Gastroesophageal sphincter (tissue), 4 donors: ENCODE measurements at regions not wholly inside any gene's neighbourhood (a gene's known extent, or its start where the extent isn't known, plus 50 kb on each side); places are given as distances from the start of the nearest gene placed in this dataset.

Experiments used
- ATAC-seq: fragments of 150-250 bp; one replicate; pipeline ENCODE4 v1.9.1; 2016; ENCODE audit warnings: mild to moderate bottlenecking, moderate library complexity
- H3K27ac ChIP-seq, 4 donors: fragments of 200-600 bp; sonication (generic) in 3 of 4; 1 replicate in 3 of 4; 2 replicates in 1 of 4; pipeline ENCODE4 v1.5.1; 2016 to 2019
- H3K27me3 ChIP-seq: fragments of 200-600 bp; sonication (generic); one replicate; pipeline ENCODE4 v1.5.1; 2019
- H3K36me3 ChIP-seq, 2 donors: fragments of 200-600 bp; sonication (generic); one replicate each; pipeline ENCODE4 v1.5.1; 2019; ENCODE audit warnings: control low read depth in 1 of 2
- H3K4me1 ChIP-seq, 3 donors: fragments of 200-600 bp; sonication (generic); 1 replicate in 2 of 3; 2 replicates in 1 of 3; pipeline ENCODE4 v1.5.1; 2016 to 2019; ENCODE audit warnings: control low read depth in 2 of 3
- H3K4me3 ChIP-seq, 2 donors: fragments of 200-600 bp; sonication (generic); one replicate each; pipeline ENCODE4 v1.5.1; 2019; ENCODE audit warnings: mild to moderate bottlenecking in 1 of 2, moderate library complexity in 1 of 2
- H3K9me3 ChIP-seq, 3 donors: fragments of 200-600 bp; sonication (generic); one replicate each; pipeline ENCODE4 v1.5.1; 2017 to 2019; ENCODE audit warnings: control low read depth in 2 of 3
- EP300 ChIP-seq: sonication (generic); formaldehyde crosslinking; IDR thresholded peaks from one replicate; pipeline ENCODE4 v1.6.1; 2017; ENCODE audit warnings: antibody characterized with exemption, mild to moderate bottlenecking
- POLR2A ChIP-seq, 2 donors: fragments of 450-650 bp; IDR thresholded peaks; one replicate each; pipeline ENCODE4 v1.6.1; 2017; ENCODE audit warnings: antibody characterized with exemption in 2 of 2, mild to moderate bottlenecking in 2 of 2, moderate library complexity in 1 of 2
- POLR2AphosphoS5 ChIP-seq: sonication (generic); formaldehyde crosslinking; IDR thresholded peaks from one replicate; pipeline ENCODE4 v1.6.1; 2017; ENCODE audit warnings: antibody characterized with exemption
- WGBS, 2 donors: methylation state at CpG; one replicate each; pipeline ENCODE4 v1.1.5; 2018; ENCODE audit warnings: low coverage in 1 of 2; 5-methylcytosine and 5-hydroxymethylcytosine counted together
- TF ChIP-seq, protein P1 (sequence below), 4 experiments: fragments of 200-600 bp in 2 of 4; fragments of 450-650 bp in 2 of 4; sonication (generic) in 1 of 4; IDR thresholded peaks; one replicate each; pipeline ENCODE4 v1.5.1; 2017 to 2019; ENCODE audit warnings: antibody characterized with exemption in 4 of 4, mild to moderate bottlenecking in 2 of 4, moderate library complexity in 2 of 4

DNA sequence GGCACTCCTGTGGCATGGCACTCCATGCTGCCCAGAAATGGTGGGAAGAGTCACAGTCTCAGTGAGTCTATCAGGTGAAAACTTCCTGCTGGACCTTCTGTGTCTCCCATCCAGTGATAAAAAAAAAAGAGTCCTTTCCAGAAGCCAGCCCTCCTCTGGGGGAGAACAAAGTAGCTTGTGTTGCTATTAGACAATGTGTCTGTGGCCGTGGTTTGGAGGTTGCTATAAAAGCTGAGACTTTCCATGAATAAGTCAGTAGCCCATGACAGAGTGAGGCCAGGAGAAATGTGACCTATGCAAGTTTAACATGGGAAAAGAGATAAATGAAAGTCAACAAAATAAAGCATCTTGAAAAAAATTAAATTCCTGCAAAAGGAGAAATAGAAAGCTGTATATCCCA is 250.7 kb upstream of the MON1B start:
- Histone ChIP-seq H3K36me3 (no peaks in the 10 kb centered on the region), H3K27me3 (no peaks in the 10 kb centered on the region), H3K9me3 (no peaks in the 10 kb centered on the region), H3K4me1 (no peaks in the 10 kb centered on the region), H3K4me3 (no peak overlapping the region), H3K27ac (no peak overlapping the region)
- TF ChIP-seq POLR2AphosphoS5 (no peak), POLR2A (IDR thresholded peaks at IDR 0.05) (no peak), EP300 (no peak)
- TF ChIP-seq, protein P1, sequence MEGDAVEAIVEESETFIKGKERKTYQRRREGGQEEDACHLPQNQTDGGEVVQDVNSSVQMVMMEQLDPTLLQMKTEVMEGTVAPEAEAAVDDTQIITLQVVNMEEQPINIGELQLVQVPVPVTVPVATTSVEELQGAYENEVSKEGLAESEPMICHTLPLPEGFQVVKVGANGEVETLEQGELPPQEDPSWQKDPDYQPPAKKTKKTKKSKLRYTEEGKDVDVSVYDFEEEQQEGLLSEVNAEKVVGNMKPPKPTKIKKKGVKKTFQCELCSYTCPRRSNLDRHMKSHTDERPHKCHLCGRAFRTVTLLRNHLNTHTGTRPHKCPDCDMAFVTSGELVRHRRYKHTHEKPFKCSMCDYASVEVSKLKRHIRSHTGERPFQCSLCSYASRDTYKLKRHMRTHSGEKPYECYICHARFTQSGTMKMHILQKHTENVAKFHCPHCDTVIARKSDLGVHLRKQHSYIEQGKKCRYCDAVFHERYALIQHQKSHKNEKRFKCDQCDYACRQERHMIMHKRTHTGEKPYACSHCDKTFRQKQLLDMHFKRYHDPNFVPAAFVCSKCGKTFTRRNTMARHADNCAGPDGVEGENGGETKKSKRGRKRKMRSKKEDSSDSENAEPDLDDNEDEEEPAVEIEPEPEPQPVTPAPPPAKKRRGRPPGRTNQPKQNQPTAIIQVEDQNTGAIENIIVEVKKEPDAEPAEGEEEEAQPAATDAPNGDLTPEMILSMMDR (IDR thresholded peaks at IDR 0.05) = no peak
- ATAC-seq = no peak
- 100% methylated on average over 1 of the region's 1 CpG; no CpG with 5 or more reads in 1 of the 2 donors for WGBS, 2 donors

DNA sequence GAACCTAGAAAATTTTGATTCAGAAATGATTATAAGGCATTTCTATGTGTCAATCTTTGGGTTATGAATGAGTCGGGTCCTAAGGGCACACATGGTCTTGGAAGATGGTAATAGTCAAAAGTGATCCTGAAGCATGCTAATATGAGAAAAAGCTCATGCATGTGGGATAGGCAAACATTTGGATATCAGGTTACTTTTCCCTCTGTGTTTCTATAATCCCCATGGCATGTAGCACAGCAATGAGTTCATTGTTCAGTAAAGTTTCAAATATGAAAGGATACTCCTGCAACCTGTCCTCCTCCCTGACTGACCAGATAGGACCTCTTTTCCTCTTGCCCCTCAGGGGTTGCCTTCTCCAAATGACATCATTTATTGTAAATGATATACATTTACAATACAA is 249.9 kb upstream of the MON1B start:
- no peaks in the 10 kb centered on the region for H3K4me1 ChIP-seq
- 81 to 83% methylated on average over 1 of the region's 1 CpG for WGBS, 2 donors
- no peaks in the 10 kb centered on the region for H3K27me3 ChIP-seq
- TF ChIP-seq, protein P1 (IDR thresholded peaks at IDR 0.05) = no peak
- no peak for TF ChIP-seq POLR2AphosphoS5
- no peak for TF ChIP-seq POLR2A (IDR thresholded peaks at IDR 0.05)
- no peak for TF ChIP-seq EP300
- no peaks in the 10 kb centered on the region for H3K36me3 ChIP-seq
- no peak overlapping the region for H3K27ac ChIP-seq
- no peak overlapping the region for H3K4me3 ChIP-seq
- no peaks in the 10 kb centered on the region for H3K9me3 ChIP-seq
- ATAC-seq = no peak

DNA sequence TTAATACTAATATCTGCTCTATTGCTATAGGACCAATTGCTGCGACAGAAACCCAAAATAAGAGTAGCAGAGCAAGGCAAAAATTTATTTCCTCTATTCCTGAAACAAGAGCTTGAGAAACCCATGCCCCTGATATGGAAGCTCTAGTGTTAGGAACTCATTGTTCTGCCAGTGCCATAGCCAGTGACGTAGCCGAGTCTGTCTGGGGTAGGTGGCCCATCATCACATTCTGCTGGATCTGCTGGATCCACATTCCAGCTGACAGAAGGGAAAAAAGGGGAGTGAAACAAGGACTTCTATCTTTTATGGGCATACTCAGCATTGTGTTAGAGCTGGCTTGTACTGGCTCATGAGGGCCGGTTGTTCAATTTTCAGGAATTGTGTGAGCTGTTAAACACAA is 248.9 kb upstream of the MON1B start:
- Histone ChIP-seq H3K27me3 (no peaks in the 10 kb centered on the region), H3K27ac (no peak overlapping the region), H3K4me3 (no peak overlapping the region), H3K36me3 (no peaks in the 10 kb centered on the region), H3K9me3 (no peaks in the 10 kb centered on the region), H3K4me1 (no peaks in the 10 kb centered on the region)
- WGBS, 2 donors = 100% methylated on average over 2 to 4 of the region's 4 CpGs
- ATAC-seq = no peak
- TF ChIP-seq EP300 = no peak
- TF ChIP-seq, protein P1 (IDR thresholded peaks at IDR 0.05) = no peak
- no peak for TF ChIP-seq POLR2AphosphoS5
- no peak for TF ChIP-seq POLR2A (IDR thresholded peaks at IDR 0.05)

DNA sequence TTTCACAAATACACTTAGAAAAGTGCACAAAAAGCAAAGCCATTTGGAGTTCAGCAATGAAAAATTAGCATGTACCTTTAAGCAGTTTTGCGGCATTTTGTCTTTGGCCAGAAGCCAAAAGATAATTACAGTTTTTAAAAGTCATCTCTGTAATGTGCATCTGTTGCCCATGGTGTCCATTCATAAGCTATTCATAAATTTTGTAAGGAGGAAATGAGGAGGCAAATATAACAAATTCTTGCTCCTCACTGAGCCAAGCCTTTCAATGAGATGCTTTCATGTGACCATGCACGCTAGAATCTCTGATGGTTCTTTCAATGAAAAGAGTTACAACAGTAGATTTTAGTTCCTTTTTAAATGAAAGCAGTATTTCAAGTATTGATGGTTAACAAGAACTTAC is 247.1 kb upstream of the MON1B start:
- no peak for TF ChIP-seq POLR2A (IDR thresholded peaks at IDR 0.05)
- no peak for TF ChIP-seq POLR2AphosphoS5
- TF ChIP-seq EP300 = no peak
- TF ChIP-seq, protein P1 (IDR thresholded peaks at IDR 0.05) = no peak
- no peaks in the 10 kb centered on the region for H3K4me1 ChIP-seq
- H3K27ac ChIP-seq = no peak overlapping the region
- H3K9me3 ChIP-seq = no peaks in the 10 kb centered on the region
- ATAC-seq = no peak
- no peaks in the 10 kb centered on the region for H3K36me3 ChIP-seq
- H3K27me3 ChIP-seq = no peaks in the 10 kb centered on the region
- 41 to 60% methylated on average over 2 of the region's 2 CpGs for WGBS, 2 donors
- no peak overlapping the region for H3K4me3 ChIP-seq

DNA sequence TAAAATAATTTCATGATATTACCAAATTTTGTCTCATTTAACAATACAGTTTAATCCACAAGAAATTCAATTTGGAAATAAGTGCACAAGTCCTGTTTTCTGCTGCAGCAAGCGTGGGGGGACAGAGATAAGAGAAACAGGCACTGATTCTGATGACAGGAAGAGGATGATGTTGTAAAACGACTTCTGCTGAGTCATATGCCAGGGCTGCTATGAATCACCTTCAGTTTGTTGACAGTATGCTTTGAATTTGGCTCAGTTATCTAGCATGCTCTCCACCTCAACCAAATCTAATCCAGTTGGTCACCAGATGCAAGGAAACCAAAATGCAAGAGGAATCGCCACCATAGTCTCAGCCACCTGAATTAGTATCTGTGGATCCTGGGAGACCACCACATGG is 244.1 kb upstream of the MON1B start:
- TF ChIP-seq POLR2A (IDR thresholded peaks at IDR 0.05) (no peak), EP300 (no peak), POLR2AphosphoS5 (no peak)
- TF ChIP-seq, protein P1 (IDR thresholded peaks at IDR 0.05) = no peak
- Histone ChIP-seq H3K4me1 (no peaks in the 10 kb centered on the region), H3K36me3 (no peaks in the 10 kb centered on the region), H3K9me3 (no peaks in the 10 kb centered on the region), H3K27ac (no peak overlapping the region), H3K27me3 (no peaks in the 10 kb centered on the region), H3K4me3 (no peak overlapping the region)
- 19 to 30% methylated on average over 3 of the region's 3 CpGs for WGBS, 2 donors
- ATAC-seq = no peak
